ENCODE measurements at regions not wholly inside any gene's neighbourhood (a gene's known extent, or its start where the extent isn't known, plus 50 kb on each side); places are given as distances from the start of the nearest gene placed in this dataset.

GRCh38 chr3:76403556-76403955 lies 618.2 kb upstream of the ZNF717 start:
- TF ChIP-seq CTCF (IDR thresholded peaks at IDR 0.05) = no peak
- TF ChIP-seq POLR2A (IDR thresholded peaks at IDR 0.05) = no peak
- TF ChIP-seq EP300 (IDR thresholded peaks at IDR 0.05; ENCODE audit: low read depth) = no peak

Measured in transverse colon (tissue), 3 donors.